B cell (primary cell): ENCODE measurements at regions not wholly inside any gene's neighbourhood (a gene's known extent, or its start where the extent isn't known, plus 50 kb on each side); places are given as distances from the start of the nearest gene placed in this dataset.

Experiments used
- EZH2 ChIP-seq: IDR thresholded peaks from 2 replicates; pipeline ENCODE4 v1.6.1; 2012; ENCODE audit warnings: borderline replicate concordance, low read depth, mild to moderate bottlenecking, moderate library complexity, low read length; ENCODE audit not compliant: insufficient read depth, poor library complexity, severe bottlenecking
- TF ChIP-seq, protein P1 (sequence below): fragments of 200-600 bp; IDR thresholded peaks from one replicate; pipeline ENCODE4 v1.8.0; 2022; ENCODE audit warnings: antibody characterized with exemption, mild to moderate bottlenecking

DNA sequence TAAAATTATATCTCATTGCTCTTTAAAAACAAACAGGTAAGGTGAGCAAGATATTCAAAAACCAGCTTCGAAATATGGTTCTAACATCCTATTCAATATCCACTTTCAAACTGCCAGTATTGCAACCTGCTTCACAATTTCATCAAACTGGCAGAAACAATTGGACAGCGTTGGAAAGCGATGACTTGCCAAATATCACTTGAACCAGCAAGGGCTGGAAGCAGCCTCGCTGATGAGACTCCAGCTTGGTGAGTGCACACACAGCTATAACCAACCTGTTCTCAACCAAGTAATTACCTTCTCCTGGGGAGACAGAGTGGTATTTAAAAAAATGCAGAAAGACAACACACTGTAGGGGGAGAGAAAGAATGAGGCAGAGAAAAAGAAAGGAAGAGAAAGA, 155.8 kb upstream of the RAI2 start:
- TF ChIP-seq, protein P1, sequence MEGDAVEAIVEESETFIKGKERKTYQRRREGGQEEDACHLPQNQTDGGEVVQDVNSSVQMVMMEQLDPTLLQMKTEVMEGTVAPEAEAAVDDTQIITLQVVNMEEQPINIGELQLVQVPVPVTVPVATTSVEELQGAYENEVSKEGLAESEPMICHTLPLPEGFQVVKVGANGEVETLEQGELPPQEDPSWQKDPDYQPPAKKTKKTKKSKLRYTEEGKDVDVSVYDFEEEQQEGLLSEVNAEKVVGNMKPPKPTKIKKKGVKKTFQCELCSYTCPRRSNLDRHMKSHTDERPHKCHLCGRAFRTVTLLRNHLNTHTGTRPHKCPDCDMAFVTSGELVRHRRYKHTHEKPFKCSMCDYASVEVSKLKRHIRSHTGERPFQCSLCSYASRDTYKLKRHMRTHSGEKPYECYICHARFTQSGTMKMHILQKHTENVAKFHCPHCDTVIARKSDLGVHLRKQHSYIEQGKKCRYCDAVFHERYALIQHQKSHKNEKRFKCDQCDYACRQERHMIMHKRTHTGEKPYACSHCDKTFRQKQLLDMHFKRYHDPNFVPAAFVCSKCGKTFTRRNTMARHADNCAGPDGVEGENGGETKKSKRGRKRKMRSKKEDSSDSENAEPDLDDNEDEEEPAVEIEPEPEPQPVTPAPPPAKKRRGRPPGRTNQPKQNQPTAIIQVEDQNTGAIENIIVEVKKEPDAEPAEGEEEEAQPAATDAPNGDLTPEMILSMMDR, result no peak
- TF ChIP-seq EZH2, result no peak
